ENCODE measurements at regions not wholly inside any gene's neighbourhood (a gene's known extent, or its start where the extent isn't known, plus 50 kb on each side); places are given as distances from the start of the nearest gene placed in this dataset.

- Histone ChIP-seq H4K8ac (replicated peaks; ENCODE audit: insufficient read length, low read depth, low read length) (no peak overlapping the region), H3K23ac (ENCODE audit: insufficient read length, low read depth, low read length) (no peak overlapping the region), H3K56ac (ENCODE audit: insufficient read length, low read depth, low read length) (no peak overlapping the region), H2BK5ac (ENCODE audit: insufficient read length, low read length) (no peak overlapping the region), H3K79me2 (ENCODE audit: insufficient read depth, low read length) (no peaks in the 10 kb centered on the region), H3K4me1 (ENCODE audit: insufficient read depth, low read length) (no peaks in the 10 kb centered on the region), H3K27me3 (ENCODE audit: insufficient read depth, low read length) (no peaks in the 10 kb centered on the region), H3K18ac (ENCODE audit: insufficient read length, low read depth, low read length) (no peak overlapping the region), H4K5ac (ENCODE audit: insufficient read length, low read depth, low read length) (no peak overlapping the region), H2AFZ (ENCODE audit: low read length) (no peak overlapping the region), H2BK15ac (ENCODE audit: low read depth, low read length) (no peak overlapping the region), H4K20me1 (ENCODE audit: control insufficient read depth, insufficient read depth, insufficient read length) (no peaks in the 10 kb centered on the region), H2AK5ac (ENCODE audit: insufficient read length, low read length) (no peak overlapping the region), H3T11ph (ENCODE audit: low read length) (no peak overlapping the region), H3K9me3 (ENCODE audit: control insufficient read depth, low read depth, low read length) (no peaks in the 10 kb centered on the region), H3K23me2 (ENCODE audit: insufficient read length, low read depth, low read length, poor library complexity, severe bottlenecking) (no peaks in the 10 kb centered on the region), H2BK12ac (ENCODE audit: insufficient read length, low read depth, low read length) (no peak overlapping the region), H3K14ac (ENCODE audit: insufficient read depth, low read length) (no peak overlapping the region), H2BK20ac (ENCODE audit: low read depth, low read length, poor library complexity, severe bottlenecking) (no peak overlapping the region), H3K79me1 (ENCODE audit: insufficient read depth, low read depth, low read length, poor library complexity, severe bottlenecking) (no peaks in the 10 kb centered on the region), H3K27ac (ENCODE audit: insufficient read length, low read depth, low read length) (no peak overlapping the region), H3K4me2 (ENCODE audit: insufficient read depth, insufficient read length, low read length) (no peak overlapping the region), H4K91ac (ENCODE audit: insufficient read length, low read depth, low read length) (no peak overlapping the region), H3K4ac (ENCODE audit: low read depth, low read length) (no peak overlapping the region), H2BK120ac (ENCODE audit: low read depth, low read length, poor library complexity, severe bottlenecking) (no peak overlapping the region), H3K9ac (ENCODE audit: extremely low read depth, insufficient read length, low read length) (no peak overlapping the region)
- WGBS (ENCODE audit: extremely low coverage, insufficient read length, low lambda C conversion rate): no CpG with 5 or more reads among the region's 2 CpGs
- TF ChIP-seq CTCF (conservative IDR thresholded peaks at IDR 0.05): no peak
- no peak for DNase-seq
- Mint-ChIP-seq H3K27ac (no peak overlapping the region), H3K4me3 (no peak overlapping the region), H3K36me3 (ENCODE audit: insufficient read depth in 1 of 3, low read depth in 3 of 3) (no peaks in the 10 kb centered on the region), H3K9me3 (no peaks in the 10 kb centered on the region), H3K4me1 (no peaks in the 10 kb centered on the region), H3K27me3 (ENCODE audit: low read depth) (no peaks in the 10 kb centered on the region)
Observed at GRCh38 chr1:219749370-219749769, 136.5 kb upstream of the ZC3H11B start.

All from H9 (cell line).